GM23338 (cell line): ENCODE measurements at regions not wholly inside any gene's neighbourhood (a gene's known extent, or its start where the extent isn't known, plus 50 kb on each side); places are given as distances from the start of the nearest gene placed in this dataset.

Source experiments
- ATAC-seq: fragments of 200-7000 bp; cut with Tn5 transposase; 3 replicates; pipeline ENCODE4 v1.9.1; 2020
- DNase-seq: peaks from one replicate; pipeline ENCODE4 v3.0.0-alpha.2; 2015; ENCODE audit warnings: low spot score
- H2AFZ ChIP-seq: fragments of 200-600 bp; sonication (generic); 2 replicates; pipeline ENCODE4 v1.8.0; 2016; ENCODE audit warnings: antibody characterized with exemption, mild to moderate bottlenecking, moderate library complexity
- H3F3A ChIP-seq: fragments of 200-600 bp; sonication (generic); replicated peaks from 2 replicates; pipeline ENCODE4 v1.8.0; 2017; ENCODE audit warnings: antibody characterized with exemption, mixed run types, low read depth
- H3K27ac ChIP-seq: fragments of 200-600 bp; sonication (generic); 2 replicates; pipeline ENCODE4 v1.6.1; 2016; ENCODE audit warnings: low read depth
- H3K27me3 ChIP-seq: fragments of 200-600 bp; sonication (generic); 2 replicates; pipeline ENCODE4 v1.8.0; 2016; ENCODE audit warnings: mild to moderate bottlenecking, mixed run types, moderate library complexity; ENCODE audit not compliant: insufficient read depth
- H3K36me3 ChIP-seq: fragments of 200-600 bp; sonication (generic); 2 replicates; pipeline ENCODE4 v1.8.0; 2016; ENCODE audit warnings: mild to moderate bottlenecking; ENCODE audit not compliant: insufficient read depth
- H3K4me1 ChIP-seq: fragments of 200-600 bp; sonication (generic); 2 replicates; pipeline ENCODE4 v1.8.0; 2016; ENCODE audit warnings: mild to moderate bottlenecking, moderate library complexity; ENCODE audit not compliant: insufficient read depth
- H3K4me2 ChIP-seq: fragments of 200-600 bp; sonication (generic); 2 replicates; pipeline ENCODE4 v1.7.1; 2017; ENCODE audit warnings: mixed run types
- H3K4me3 ChIP-seq: fragments of 200-600 bp; sonication (generic); 2 replicates; pipeline ENCODE4 v1.6.1; 2016; ENCODE audit warnings: mixed run types
- H3K79me2 ChIP-seq: fragments of 200-600 bp; sonication (generic); replicated peaks from 2 replicates; pipeline ENCODE4 v1.8.0; 2017; ENCODE audit warnings: mild to moderate bottlenecking; ENCODE audit not compliant: insufficient read depth
- H3K9me2 ChIP-seq: fragments of 200-600 bp; sonication (generic); 2 replicates; pipeline ENCODE4 v1.8.0; 2017; ENCODE audit not compliant: insufficient read depth
- H4K20me1 ChIP-seq: fragments of 200-600 bp; sonication (generic); replicated peaks from 2 replicates; pipeline ENCODE4 v1.8.0; 2017; ENCODE audit warnings: mild to moderate bottlenecking; ENCODE audit not compliant: insufficient read depth
- H3K27ac Mint-ChIP-seq: 2 replicates; pipeline ENCODE4 v1.8.0; 2020; ENCODE audit warnings: inconsistent platforms, mild to moderate bottlenecking, moderate library complexity, mixed read lengths
- H3K27me3 Mint-ChIP-seq: 3 replicates; pipeline ENCODE4 v1.8.0; 2022; ENCODE audit warnings: low read depth, mild to moderate bottlenecking, moderate library complexity, mixed read lengths, inconsistent platforms; ENCODE audit not compliant: insufficient read depth, poor library complexity
- H3K36me3 Mint-ChIP-seq: 3 replicates; pipeline ENCODE4 v1.8.0; 2021; ENCODE audit warnings: low read depth, mild to moderate bottlenecking, inconsistent platforms, moderate library complexity, mixed read lengths
- H3K4me1 Mint-ChIP-seq: 3 replicates; pipeline ENCODE4 v1.8.0; 2020; ENCODE audit warnings: mild to moderate bottlenecking, inconsistent platforms, mixed read lengths
- H3K4me3 Mint-ChIP-seq: 3 replicates; pipeline ENCODE4 v1.8.0; 2021; ENCODE audit warnings: moderate library complexity, mild to moderate bottlenecking, inconsistent platforms, mixed read lengths
- H3K9me3 Mint-ChIP-seq: 3 replicates; pipeline ENCODE4 v1.8.0; 2020; ENCODE audit warnings: moderate library complexity, mild to moderate bottlenecking, inconsistent platforms, mixed read lengths
- CREB1 ChIP-seq: fragments of 250-450 bp; sonication (Bioruptor Pico); IDR thresholded peaks from 2 replicates; pipeline ENCODE4 v1.5.0; 2020; ENCODE audit warnings: low read depth, mild to moderate bottlenecking, moderate library complexity
- EZH2 ChIP-seq: fragments of 200-600 bp; sonication (generic); IDR thresholded peaks from one replicate; pipeline ENCODE4 v1.8.0; 2017; ENCODE audit warnings: antibody characterized with exemption, mild to moderate bottlenecking, low read depth; ENCODE audit not compliant: unreplicated experiment
- EZH2phosphoT487 ChIP-seq: fragments of 200-600 bp; sonication (generic); IDR thresholded peaks from one replicate; pipeline ENCODE4 v1.8.1; 2018; ENCODE audit warnings: antibody characterized with exemption; ENCODE audit not compliant: unreplicated experiment
- NANOG ChIP-seq: IDR thresholded peaks from 2 replicates; pipeline ENCODE4 v1.6.1; 2016; ENCODE audit warnings: antibody characterized with exemption, borderline replicate concordance
- POLR2AphosphoS5 ChIP-seq: IDR thresholded peaks from 2 replicates; pipeline ENCODE4 v1.6.1; 2016; ENCODE audit warnings: antibody characterized with exemption, low read depth
- STAT1 ChIP-seq: IDR thresholded peaks from one replicate; pipeline ENCODE4 v1.6.1; 2016; ENCODE audit warnings: antibody characterized with exemption; ENCODE audit not compliant: unreplicated experiment
- ZNF114 ChIP-seq: fragments of 250-450 bp; sonication (Bioruptor Pico); IDR thresholded peaks from 2 replicates; pipeline ENCODE4 v1.5.0; 2020; ENCODE audit warnings: mild to moderate bottlenecking, moderate library complexity
- ZNF331 ChIP-seq: fragments of 250-450 bp; sonication (Bioruptor Pico); IDR thresholded peaks from 2 replicates; pipeline ENCODE4 v1.5.0; 2020; ENCODE audit warnings: low read depth, mild to moderate bottlenecking, moderate library complexity
- TF ChIP-seq, protein P1 (sequence below), 2 experiments: fragments of 200-600 bp in 1 of 2; sonication (generic) in 1 of 2; conservative IDR thresholded peaks; 2 replicates each; pipeline versions ENCODE4 v1.5.1 to v1.6.1; 2016 to 2017; ENCODE audit warnings: antibody characterized with exemption in 2 of 2, low read depth in 2 of 2, mild to moderate bottlenecking in 2 of 2, moderate library complexity in 1 of 2
- TF ChIP-seq, protein P2 (sequence below): fragments of 250-450 bp; sonication (Bioruptor Pico); IDR thresholded peaks from 2 replicates; pipeline ENCODE4 v1.5.0; 2020; ENCODE audit warnings: mild to moderate bottlenecking, moderate library complexity
- TF ChIP-seq, protein P3 (sequence below): IDR thresholded peaks from 2 replicates; pipeline ENCODE4 v1.6.1; 2016; ENCODE audit warnings: antibody characterized with exemption
- TF ChIP-seq, protein P4 (sequence below): IDR thresholded peaks from one replicate; pipeline ENCODE4 v1.6.1; 2018; ENCODE audit warnings: antibody characterized with exemption; ENCODE audit not compliant: unreplicated experiment

DNA sequence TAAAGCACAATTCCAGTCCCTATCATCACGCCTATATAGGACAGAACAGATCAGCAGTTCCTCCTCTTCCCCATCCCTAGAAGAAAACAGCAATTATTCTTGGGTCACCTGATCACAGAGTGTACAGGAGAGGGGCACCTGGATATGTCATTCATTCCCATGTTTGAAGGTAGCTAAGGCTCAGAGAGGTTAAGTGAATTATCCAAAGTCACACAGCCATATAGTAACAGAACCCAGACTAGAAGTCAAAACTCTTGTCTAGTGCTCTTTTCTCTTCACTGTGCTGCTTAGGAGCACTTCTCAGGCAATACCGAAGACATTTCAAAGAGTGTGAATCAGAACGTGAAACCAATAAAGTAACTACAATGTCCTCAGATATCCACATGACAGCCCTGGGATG is 93.0 kb upstream of the ATL2 start (continued):
- TF ChIP-seq, protein P1, sequence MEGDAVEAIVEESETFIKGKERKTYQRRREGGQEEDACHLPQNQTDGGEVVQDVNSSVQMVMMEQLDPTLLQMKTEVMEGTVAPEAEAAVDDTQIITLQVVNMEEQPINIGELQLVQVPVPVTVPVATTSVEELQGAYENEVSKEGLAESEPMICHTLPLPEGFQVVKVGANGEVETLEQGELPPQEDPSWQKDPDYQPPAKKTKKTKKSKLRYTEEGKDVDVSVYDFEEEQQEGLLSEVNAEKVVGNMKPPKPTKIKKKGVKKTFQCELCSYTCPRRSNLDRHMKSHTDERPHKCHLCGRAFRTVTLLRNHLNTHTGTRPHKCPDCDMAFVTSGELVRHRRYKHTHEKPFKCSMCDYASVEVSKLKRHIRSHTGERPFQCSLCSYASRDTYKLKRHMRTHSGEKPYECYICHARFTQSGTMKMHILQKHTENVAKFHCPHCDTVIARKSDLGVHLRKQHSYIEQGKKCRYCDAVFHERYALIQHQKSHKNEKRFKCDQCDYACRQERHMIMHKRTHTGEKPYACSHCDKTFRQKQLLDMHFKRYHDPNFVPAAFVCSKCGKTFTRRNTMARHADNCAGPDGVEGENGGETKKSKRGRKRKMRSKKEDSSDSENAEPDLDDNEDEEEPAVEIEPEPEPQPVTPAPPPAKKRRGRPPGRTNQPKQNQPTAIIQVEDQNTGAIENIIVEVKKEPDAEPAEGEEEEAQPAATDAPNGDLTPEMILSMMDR (conservative IDR thresholded peaks at IDR 0.05; ENCODE audit: low read depth in 2 of 2): no peak
- TF ChIP-seq STAT1 (no peak), POLR2AphosphoS5 (no peak)
- TF ChIP-seq, protein P2, sequence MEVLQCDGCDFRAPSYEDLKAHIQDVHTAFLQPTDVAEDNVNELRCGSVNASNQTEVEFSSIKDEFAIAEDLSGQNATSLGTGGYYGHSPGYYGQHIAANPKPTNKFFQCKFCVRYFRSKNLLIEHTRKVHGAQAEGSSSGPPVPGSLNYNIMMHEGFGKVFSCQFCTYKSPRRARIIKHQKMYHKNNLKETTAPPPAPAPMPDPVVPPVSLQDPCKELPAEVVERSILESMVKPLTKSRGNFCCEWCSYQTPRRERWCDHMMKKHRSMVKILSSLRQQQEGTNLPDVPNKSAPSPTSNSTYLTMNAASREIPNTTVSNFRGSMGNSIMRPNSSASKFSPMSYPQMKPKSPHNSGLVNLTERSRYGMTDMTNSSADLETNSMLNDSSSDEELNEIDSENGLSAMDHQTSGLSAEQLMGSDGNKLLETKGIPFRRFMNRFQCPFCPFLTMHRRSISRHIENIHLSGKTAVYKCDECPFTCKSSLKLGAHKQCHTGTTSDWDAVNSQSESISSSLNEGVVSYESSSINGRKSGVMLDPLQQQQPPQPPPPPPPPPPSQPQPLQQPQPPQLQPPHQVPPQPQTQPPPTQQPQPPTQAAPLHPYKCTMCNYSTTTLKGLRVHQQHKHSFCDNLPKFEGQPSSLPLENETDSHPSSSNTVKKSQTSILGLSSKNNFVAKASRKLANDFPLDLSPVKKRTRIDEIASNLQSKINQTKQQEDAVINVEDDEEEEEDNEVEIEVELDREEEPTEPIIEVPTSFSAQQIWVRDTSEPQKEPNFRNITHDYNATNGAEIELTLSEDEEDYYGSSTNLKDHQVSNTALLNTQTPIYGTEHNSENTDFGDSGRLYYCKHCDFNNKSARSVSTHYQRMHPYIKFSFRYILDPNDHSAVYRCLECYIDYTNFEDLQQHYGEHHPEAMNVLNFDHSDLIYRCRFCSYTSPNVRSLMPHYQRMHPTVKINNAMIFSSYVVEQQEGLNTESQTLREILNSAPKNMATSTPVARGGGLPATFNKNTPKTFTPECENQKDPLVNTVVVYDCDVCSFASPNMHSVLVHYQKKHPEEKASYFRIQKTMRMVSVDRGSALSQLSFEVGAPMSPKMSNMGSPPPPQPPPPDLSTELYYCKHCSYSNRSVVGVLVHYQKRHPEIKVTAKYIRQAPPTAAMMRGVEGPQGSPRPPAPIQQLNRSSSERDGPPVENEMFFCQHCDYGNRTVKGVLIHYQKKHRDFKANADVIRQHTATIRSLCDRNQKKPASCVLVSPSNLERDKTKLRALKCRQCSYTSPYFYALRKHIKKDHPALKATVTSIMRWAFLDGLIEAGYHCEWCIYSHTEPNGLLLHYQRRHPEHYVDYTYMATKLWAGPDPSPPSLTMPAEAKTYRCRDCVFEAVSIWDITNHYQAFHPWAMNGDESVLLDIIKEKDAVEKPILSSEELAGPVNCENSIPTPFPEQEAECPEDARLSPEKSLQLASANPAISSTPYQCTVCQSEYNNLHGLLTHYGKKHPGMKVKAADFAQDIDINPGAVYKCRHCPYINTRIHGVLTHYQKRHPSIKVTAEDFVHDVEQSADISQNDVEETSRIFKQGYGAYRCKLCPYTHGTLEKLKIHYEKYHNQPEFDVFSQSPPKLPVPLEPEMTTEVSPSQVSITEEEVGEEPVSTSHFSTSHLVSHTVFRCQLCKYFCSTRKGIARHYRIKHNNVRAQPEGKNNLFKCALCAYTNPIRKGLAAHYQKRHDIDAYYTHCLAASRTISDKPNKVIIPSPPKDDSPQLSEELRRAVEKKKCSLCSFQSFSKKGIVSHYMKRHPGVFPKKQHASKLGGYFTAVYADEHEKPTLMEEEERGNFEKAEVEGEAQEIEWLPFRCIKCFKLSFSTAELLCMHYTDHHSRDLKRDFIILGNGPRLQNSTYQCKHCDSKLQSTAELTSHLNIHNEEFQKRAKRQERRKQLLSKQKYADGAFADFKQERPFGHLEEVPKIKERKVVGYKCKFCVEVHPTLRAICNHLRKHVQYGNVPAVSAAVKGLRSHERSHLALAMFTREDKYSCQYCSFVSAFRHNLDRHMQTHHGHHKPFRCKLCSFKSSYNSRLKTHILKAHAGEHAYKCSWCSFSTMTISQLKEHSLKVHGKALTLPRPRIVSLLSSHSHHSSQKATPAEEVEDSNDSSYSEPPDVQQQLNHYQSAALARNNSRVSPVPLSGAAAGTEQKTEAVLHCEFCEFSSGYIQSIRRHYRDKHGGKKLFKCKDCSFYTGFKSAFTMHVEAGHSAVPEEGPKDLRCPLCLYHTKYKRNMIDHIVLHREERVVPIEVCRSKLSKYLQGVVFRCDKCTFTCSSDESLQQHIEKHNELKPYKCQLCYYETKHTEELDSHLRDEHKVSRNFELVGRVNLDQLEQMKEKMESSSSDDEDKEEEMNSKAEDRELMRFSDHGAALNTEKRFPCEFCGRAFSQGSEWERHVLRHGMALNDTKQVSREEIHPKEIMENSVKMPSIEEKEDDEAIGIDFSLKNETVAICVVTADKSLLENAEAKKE (CRISPR knock-in tag): no peak

DNA sequence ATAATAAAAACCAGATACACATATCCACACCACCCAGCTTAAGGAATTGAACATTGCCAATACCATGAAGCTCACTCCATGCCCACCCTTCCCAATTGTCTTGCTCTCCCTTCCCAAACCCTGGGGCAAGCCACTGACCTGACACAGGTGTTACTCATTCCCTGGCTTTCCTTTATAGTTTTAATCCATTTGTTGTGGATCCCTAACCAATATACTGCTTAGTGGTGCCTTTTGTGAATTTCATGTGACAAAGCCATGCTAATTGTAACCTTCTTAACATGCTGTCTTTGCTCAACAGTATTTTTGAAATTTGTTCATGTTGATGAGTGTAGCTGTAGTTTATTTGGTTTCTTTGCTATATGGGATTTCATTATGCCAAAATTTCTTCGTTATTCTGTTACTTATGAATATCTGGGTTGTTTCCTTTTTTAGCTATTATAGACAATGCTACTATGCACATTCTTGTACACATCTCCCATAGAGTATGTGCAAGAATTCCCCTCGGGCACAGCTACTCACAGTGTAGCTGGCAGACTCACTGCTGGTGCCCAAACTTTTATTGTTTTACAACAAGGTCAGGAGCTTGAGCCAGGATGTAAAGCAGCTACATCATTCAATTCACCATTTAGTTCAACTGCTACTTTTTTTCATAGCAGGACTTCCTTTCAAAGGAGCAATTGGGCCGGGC is 90.8 kb upstream of the ATL2 start:
- H3F3A ChIP-seq: no peaks in the 10 kb centered on the region
- no peak overlapping the region for H3K4me2 ChIP-seq
- no peaks in the 10 kb centered on the region for H3K79me2 ChIP-seq
- ATAC-seq (no peak), DNase-seq (no peak)
- no peak overlapping the region for H3K27ac ChIP-seq
- peak overlapping the region; percentile 62; the same call in 1 of the 2 replicates for H3K27ac Mint-ChIP-seq
- peaks cover 4% of the 10 kb centered on the region; the same call in 1 of the 3 replicates for H3K4me1 Mint-ChIP-seq
- 0 out of 2 replicates have a peak, but pooled peaks cover 3% of the 10 kb centered on the region for H3K4me1 ChIP-seq
- H3K4me3 ChIP-seq: no peak overlapping the region
- H3K27me3 Mint-ChIP-seq: no peaks in the 10 kb centered on the region
- no peaks in the 10 kb centered on the region for H4K20me1 ChIP-seq
- no peaks in the 10 kb centered on the region for H3K27me3 ChIP-seq
- no peaks in the 10 kb centered on the region for H3K36me3 Mint-ChIP-seq
- no peaks in the 10 kb centered on the region for H3K9me2 ChIP-seq
- H2AFZ ChIP-seq: no peak overlapping the region
- H3K36me3 ChIP-seq: no peaks in the 10 kb centered on the region
- H3K4me3 Mint-ChIP-seq: no peak overlapping the region
- no peaks in the 10 kb centered on the region for H3K9me3 Mint-ChIP-seq
- TF ChIP-seq, protein P3, sequence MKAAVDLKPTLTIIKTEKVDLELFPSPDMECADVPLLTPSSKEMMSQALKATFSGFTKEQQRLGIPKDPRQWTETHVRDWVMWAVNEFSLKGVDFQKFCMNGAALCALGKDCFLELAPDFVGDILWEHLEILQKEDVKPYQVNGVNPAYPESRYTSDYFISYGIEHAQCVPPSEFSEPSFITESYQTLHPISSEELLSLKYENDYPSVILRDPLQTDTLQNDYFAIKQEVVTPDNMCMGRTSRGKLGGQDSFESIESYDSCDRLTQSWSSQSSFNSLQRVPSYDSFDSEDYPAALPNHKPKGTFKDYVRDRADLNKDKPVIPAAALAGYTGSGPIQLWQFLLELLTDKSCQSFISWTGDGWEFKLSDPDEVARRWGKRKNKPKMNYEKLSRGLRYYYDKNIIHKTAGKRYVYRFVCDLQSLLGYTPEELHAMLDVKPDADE: no peak
- TF ChIP-seq POLR2AphosphoS5 (no peak), EZH2 (no peak), ZNF331 (CRISPR knock-in tag) (no peak), NANOG (no peak), CREB1 (no peak), STAT1 (no peak), ZNF114 (no peak), EZH2phosphoT487 (no peak)
- TF ChIP-seq, protein P4, sequence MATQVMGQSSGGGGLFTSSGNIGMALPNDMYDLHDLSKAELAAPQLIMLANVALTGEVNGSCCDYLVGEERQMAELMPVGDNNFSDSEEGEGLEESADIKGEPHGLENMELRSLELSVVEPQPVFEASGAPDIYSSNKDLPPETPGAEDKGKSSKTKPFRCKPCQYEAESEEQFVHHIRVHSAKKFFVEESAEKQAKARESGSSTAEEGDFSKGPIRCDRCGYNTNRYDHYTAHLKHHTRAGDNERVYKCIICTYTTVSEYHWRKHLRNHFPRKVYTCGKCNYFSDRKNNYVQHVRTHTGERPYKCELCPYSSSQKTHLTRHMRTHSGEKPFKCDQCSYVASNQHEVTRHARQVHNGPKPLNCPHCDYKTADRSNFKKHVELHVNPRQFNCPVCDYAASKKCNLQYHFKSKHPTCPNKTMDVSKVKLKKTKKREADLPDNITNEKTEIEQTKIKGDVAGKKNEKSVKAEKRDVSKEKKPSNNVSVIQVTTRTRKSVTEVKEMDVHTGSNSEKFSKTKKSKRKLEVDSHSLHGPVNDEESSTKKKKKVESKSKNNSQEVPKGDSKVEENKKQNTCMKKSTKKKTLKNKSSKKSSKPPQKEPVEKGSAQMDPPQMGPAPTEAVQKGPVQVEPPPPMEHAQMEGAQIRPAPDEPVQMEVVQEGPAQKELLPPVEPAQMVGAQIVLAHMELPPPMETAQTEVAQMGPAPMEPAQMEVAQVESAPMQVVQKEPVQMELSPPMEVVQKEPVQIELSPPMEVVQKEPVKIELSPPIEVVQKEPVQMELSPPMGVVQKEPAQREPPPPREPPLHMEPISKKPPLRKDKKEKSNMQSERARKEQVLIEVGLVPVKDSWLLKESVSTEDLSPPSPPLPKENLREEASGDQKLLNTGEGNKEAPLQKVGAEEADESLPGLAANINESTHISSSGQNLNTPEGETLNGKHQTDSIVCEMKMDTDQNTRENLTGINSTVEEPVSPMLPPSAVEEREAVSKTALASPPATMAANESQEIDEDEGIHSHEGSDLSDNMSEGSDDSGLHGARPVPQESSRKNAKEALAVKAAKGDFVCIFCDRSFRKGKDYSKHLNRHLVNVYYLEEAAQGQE: no peak
